ENCODE measurements at regions not wholly inside any gene's neighbourhood (a gene's known extent, or its start where the extent isn't known, plus 50 kb on each side); places are given as distances from the start of the nearest gene placed in this dataset.

- Mint-ChIP-seq H3K9me3 (no peaks in the 10 kb centered on the region), H3K36me3 (ENCODE audit: low read depth) (no peaks in the 10 kb centered on the region), H3K4me3 (no peak overlapping the region)
These were observed 222.9 kb downstream of the MTERF1 start for GRCh38 chr7:91657483-91658071.

GRCh38 chr7:91659096-91659495, 221.4 kb downstream of the MTERF1 start:
- Mint-ChIP-seq H3K9me3 (no peaks in the 10 kb centered on the region), H3K4me3 (no peak overlapping the region), H3K27me3 (no peaks in the 10 kb centered on the region), H3K36me3 (ENCODE audit: low read depth) (no peaks in the 10 kb centered on the region), H3K4me1 (no peaks in the 10 kb centered on the region), H3K27ac (no peak overlapping the region)
- intact Hi-C loops (cut with micrococcal nuclease) = no loop called here
- no peak for DNase-seq
- CTCF ChIA-PET = no interaction called here
- TF ChIP-seq CTCF (IDR thresholded peaks at IDR 0.05) = no peak
- ATAC-seq (ENCODE audit: low read depth) = no peak
- POLR2A ChIA-PET = no interaction called here

More at GRCh38 chr7:91657483-91658071, 222.9 kb downstream of the MTERF1 start:
- DNase-seq = no peak
- H3K27me3 Mint-ChIP-seq = no peaks in the 10 kb centered on the region
- intact Hi-C loops (cut with micrococcal nuclease) = no loop called here
- POLR2A ChIA-PET = no interaction called here
- no peak overlapping the region for H3K27ac Mint-ChIP-seq
- CTCF ChIA-PET = no interaction called here
- no peak for ATAC-seq (ENCODE audit: low read depth)
- no peak for TF ChIP-seq CTCF (IDR thresholded peaks at IDR 0.05)
- H3K4me1 Mint-ChIP-seq = no peaks in the 10 kb centered on the region

GRCh38 chr7:91660734-91661356, 219.7 kb downstream of the MTERF1 start:
- no peaks in the 10 kb centered on the region for H3K4me1 Mint-ChIP-seq
- ChIA-PET CTCF (no interaction called here), POLR2A (no interaction called here)
- H3K27ac Mint-ChIP-seq = no peak overlapping the region
- H3K9me3 Mint-ChIP-seq = no peaks in the 10 kb centered on the region
- no peaks in the 10 kb centered on the region for H3K36me3 Mint-ChIP-seq (ENCODE audit: low read depth)
- intact Hi-C loops (cut with micrococcal nuclease) = no loop called here
- H3K27me3 Mint-ChIP-seq = no peaks in the 10 kb centered on the region
- no peak for DNase-seq
- ATAC-seq (ENCODE audit: low read depth) = no peak
- TF ChIP-seq CTCF (IDR thresholded peaks at IDR 0.05) = no peak
- H3K4me3 Mint-ChIP-seq = no peak overlapping the region

GRCh38 chr7:91661727-91662126, 218.8 kb downstream of the MTERF1 start:
- no peak for TF ChIP-seq CTCF (IDR thresholded peaks at IDR 0.05)
- H3K4me1 Mint-ChIP-seq = no peaks in the 10 kb centered on the region
- no peaks in the 10 kb centered on the region for H3K9me3 Mint-ChIP-seq
- ATAC-seq (ENCODE audit: low read depth) (no peak), DNase-seq (no peak)
- H3K27ac Mint-ChIP-seq = no peak overlapping the region
- POLR2A ChIA-PET = no interaction called here
- no peak overlapping the region for H3K4me3 Mint-ChIP-seq
- no peaks in the 10 kb centered on the region for H3K36me3 Mint-ChIP-seq (ENCODE audit: low read depth)
- peaks cover 4% of the 10 kb centered on the region for H3K27me3 Mint-ChIP-seq
- CTCF ChIA-PET = no interaction called here
- intact Hi-C loops (cut with micrococcal nuclease) = no loop called here

GRCh38 chr7:91668217-91668616, 212.3 kb downstream of the MTERF1 start:
- POLR2A ChIA-PET = no interaction called here
- no peak for TF ChIP-seq CTCF (IDR thresholded peaks at IDR 0.05)
- no peak for DNase-seq
- Mint-ChIP-seq H3K27ac (no peak overlapping the region), H3K9me3 (no peaks in the 10 kb centered on the region), H3K4me1 (no peaks in the 10 kb centered on the region), H3K4me3 (no peak overlapping the region), H3K27me3 (peaks cover 4% of the 10 kb centered on the region), H3K36me3 (ENCODE audit: low read depth) (no peaks in the 10 kb centered on the region)
- intact Hi-C loops (cut with micrococcal nuclease) = no loop called here
- no peak for ATAC-seq (ENCODE audit: low read depth)
- CTCF ChIA-PET = no interaction called here
